ENCODE measurements at regions not wholly inside any gene's neighbourhood (a gene's known extent, or its start where the extent isn't known, plus 50 kb on each side); places are given as distances from the start of the nearest gene placed in this dataset.

- no peaks in the 10 kb centered on the region for H3K9me2 ChIP-seq (replicated peaks; ENCODE audit: control insufficient read depth, low read length)
- no peak overlapping the region for H3K4me2 ChIP-seq (ENCODE audit: low read length)
- H3F3A ChIP-seq (ENCODE audit: control insufficient read depth, insufficient read depth) = no peaks in the 10 kb centered on the region
- no peak overlapping the region for H3K27ac ChIP-seq (ENCODE audit: low read depth, low read length)
- no peaks in the 10 kb centered on the region for H3K4me1 ChIP-seq (ENCODE audit: control insufficient read depth, low read length)
- H3K27me3 ChIP-seq (ENCODE audit: control insufficient read depth, low read length) = no peaks in the 10 kb centered on the region
- H3K36me3 ChIP-seq (ENCODE audit: control insufficient read depth, low read length) = no peaks in the 10 kb centered on the region
- no peaks in the 10 kb centered on the region for H4K20me1 ChIP-seq (ENCODE audit: control insufficient read depth, insufficient read depth, low read depth, low read length)
- H3K4me3 ChIP-seq (ENCODE audit: low read length) = no peak overlapping the region
- TF ChIP-seq EZH2phosphoT487 (IDR thresholded peaks at IDR 0.05; ENCODE audit: borderline replicate concordance, low read length) (no peak), CTCF (IDR thresholded peaks at IDR 0.05; ENCODE audit: low read depth, low read length, poor library complexity, severe bottlenecking) (no peak)
- H3K9me3 ChIP-seq (ENCODE audit: control insufficient read depth, insufficient read depth, low read length) = no peaks in the 10 kb centered on the region
- no peaks in the 10 kb centered on the region for H3K79me2 ChIP-seq (ENCODE audit: control insufficient read depth, low read length)
Measured at GRCh38 chr18:30465096-30465495, 577.4 kb downstream of the DSC3 start.

DNA sequence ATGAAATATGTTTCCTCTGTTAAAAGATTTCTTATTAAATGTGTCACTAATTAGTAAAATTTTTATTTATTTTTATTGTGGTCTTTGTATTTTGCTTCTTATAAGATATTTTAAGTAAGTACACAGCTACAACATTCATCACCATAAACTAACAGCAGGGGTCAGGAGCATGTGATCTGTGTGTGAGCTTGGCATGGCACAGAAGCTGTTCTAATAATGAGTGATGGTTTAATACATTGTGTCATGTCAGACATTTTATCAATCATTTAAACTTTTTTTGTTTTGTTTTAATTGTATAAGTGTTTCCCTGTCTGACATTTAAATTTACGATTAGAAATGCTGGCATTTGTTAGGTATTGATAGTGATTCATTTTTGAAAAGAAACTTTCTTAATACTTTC is 585.4 kb downstream of the DSC3 start:
- H3K4me2 ChIP-seq (ENCODE audit: low read length) = no peak overlapping the region
- no peaks in the 10 kb centered on the region for H4K20me1 ChIP-seq (ENCODE audit: control insufficient read depth, insufficient read depth, low read depth, low read length)
- no peaks in the 10 kb centered on the region for H3F3A ChIP-seq (ENCODE audit: control insufficient read depth, insufficient read depth)
- H3K27me3 ChIP-seq (ENCODE audit: control insufficient read depth, low read length) = no peaks in the 10 kb centered on the region
- no peak overlapping the region for H3K4me3 ChIP-seq (ENCODE audit: low read length)
- no peak for TF ChIP-seq EZH2phosphoT487 (IDR thresholded peaks at IDR 0.05; ENCODE audit: borderline replicate concordance, low read length)
- H3K4me1 ChIP-seq (ENCODE audit: control insufficient read depth, low read length) = no peaks in the 10 kb centered on the region
- no peaks in the 10 kb centered on the region for H3K79me2 ChIP-seq (ENCODE audit: control insufficient read depth, low read length)
- H3K36me3 ChIP-seq (ENCODE audit: control insufficient read depth, low read length) = no peaks in the 10 kb centered on the region
- H3K9me3 ChIP-seq (ENCODE audit: control insufficient read depth, insufficient read depth, low read length) = no peaks in the 10 kb centered on the region
- H3K27ac ChIP-seq (ENCODE audit: low read depth, low read length) = no peak overlapping the region
- H3K9me2 ChIP-seq (replicated peaks; ENCODE audit: control insufficient read depth, low read length) = no peaks in the 10 kb centered on the region; the same call in 1 of the 2 replicates

DNA sequence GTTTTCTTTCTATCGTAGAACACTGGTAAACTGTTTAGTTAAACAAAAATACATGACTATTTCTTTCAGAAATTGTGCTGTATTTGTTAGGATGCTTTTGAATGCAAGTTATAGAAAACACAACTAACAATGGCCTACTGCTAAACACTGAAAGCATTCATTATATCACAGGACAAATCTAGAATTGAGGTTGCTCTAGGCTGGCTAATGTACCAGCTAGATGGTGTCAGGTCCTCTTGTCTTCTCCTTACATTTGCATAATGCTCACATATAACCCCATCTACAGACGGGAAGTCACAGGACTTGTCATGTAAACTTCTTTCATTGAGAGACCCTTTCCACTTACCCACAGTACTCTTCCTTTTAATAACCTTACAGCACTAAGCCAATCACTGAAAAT is 586.8 kb downstream of the DSC3 start:
- Histone ChIP-seq H3K36me3 (ENCODE audit: control insufficient read depth, low read length) (no peaks in the 10 kb centered on the region), H3K9me3 (ENCODE audit: control insufficient read depth, insufficient read depth, low read length) (no peaks in the 10 kb centered on the region), H3K79me2 (ENCODE audit: control insufficient read depth, low read length) (no peaks in the 10 kb centered on the region), H3K4me3 (ENCODE audit: low read length) (no peak overlapping the region), H3F3A (ENCODE audit: control insufficient read depth, insufficient read depth) (no peaks in the 10 kb centered on the region), H3K9me2 (replicated peaks; ENCODE audit: control insufficient read depth, low read length) (no peaks in the 10 kb centered on the region; the same call in 1 of the 2 replicates), H3K27me3 (ENCODE audit: control insufficient read depth, low read length) (no peaks in the 10 kb centered on the region), H3K4me1 (ENCODE audit: control insufficient read depth, low read length) (no peaks in the 10 kb centered on the region), H4K20me1 (ENCODE audit: control insufficient read depth, insufficient read depth, low read depth, low read length) (no peaks in the 10 kb centered on the region), H3K27ac (ENCODE audit: low read depth, low read length) (no peak overlapping the region), H3K4me2 (ENCODE audit: low read length) (no peak overlapping the region)
- no peak for TF ChIP-seq CTCF (IDR thresholded peaks at IDR 0.05; ENCODE audit: low read depth, low read length, poor library complexity, severe bottlenecking)
- TF ChIP-seq EZH2phosphoT487 (IDR thresholded peaks at IDR 0.05; ENCODE audit: borderline replicate concordance, low read length) = no peak

- TF ChIP-seq EZH2phosphoT487 (IDR thresholded peaks at IDR 0.05; ENCODE audit: borderline replicate concordance, low read length) = no peak
- TF ChIP-seq CTCF (IDR thresholded peaks at IDR 0.05; ENCODE audit: low read depth, low read length, poor library complexity, severe bottlenecking) = no peak
Measured at GRCh38 chr18:30454920-30455319, 587.6 kb downstream of the DSC3 start.

More at GRCh38 chr18:30454920-30455319, 587.6 kb downstream of the DSC3 start:
- Histone ChIP-seq H3K4me1 (ENCODE audit: control insufficient read depth, low read length) (no peaks in the 10 kb centered on the region), H3K4me3 (ENCODE audit: low read length) (no peak overlapping the region), H3K9me3 (ENCODE audit: control insufficient read depth, insufficient read depth, low read length) (no peaks in the 10 kb centered on the region), H3K9me2 (replicated peaks; ENCODE audit: control insufficient read depth, low read length) (no peaks in the 10 kb centered on the region; the same call in 1 of the 2 replicates), H3K36me3 (ENCODE audit: control insufficient read depth, low read length) (no peaks in the 10 kb centered on the region), H3F3A (ENCODE audit: control insufficient read depth, insufficient read depth) (no peaks in the 10 kb centered on the region), H4K20me1 (ENCODE audit: control insufficient read depth, insufficient read depth, low read depth, low read length) (no peaks in the 10 kb centered on the region), H3K79me2 (ENCODE audit: control insufficient read depth, low read length) (no peaks in the 10 kb centered on the region), H3K4me2 (ENCODE audit: low read length) (no peak overlapping the region), H3K27ac (ENCODE audit: low read depth, low read length) (no peak overlapping the region), H3K27me3 (ENCODE audit: control insufficient read depth, low read length) (no peaks in the 10 kb centered on the region)

Data from DOHH2 (cell line).